Skeletal muscle satellite cell (primary cell): ENCODE measurements at regions not wholly inside any gene's neighbourhood (a gene's known extent, or its start where the extent isn't known, plus 50 kb on each side); places are given as distances from the start of the nearest gene placed in this dataset.
"Not testable (repeated sequence)": the region's sequence is repeated elsewhere in the genome, so short reads cannot be mapped to it uniquely, and the experiment has no call there.

Source experiments
- H3K27me3 ChIP-seq: 2 replicates; pipeline ENCODE4 v1.7.0; 2013; ENCODE audit warnings: low read length; ENCODE audit not compliant: control insufficient read depth, insufficient read depth
- H3K36me3 ChIP-seq: 2 replicates; pipeline ENCODE4 v1.7.0; 2013; ENCODE audit warnings: mild to moderate bottlenecking, control low read depth, low read length; ENCODE audit not compliant: insufficient read depth
- H3K4me1 ChIP-seq: 2 replicates; pipeline ENCODE4 v1.7.0; 2013; ENCODE audit warnings: low read length; ENCODE audit not compliant: control insufficient read depth, insufficient read depth
- H3K4me2 ChIP-seq: 2 replicates; pipeline ENCODE4 v1.7.0; 2013; ENCODE audit warnings: mild to moderate bottlenecking, low read length
- H3K4me3 ChIP-seq: 2 replicates; pipeline ENCODE4 v1.7.0; 2013; ENCODE audit warnings: low read length
- H3K9ac ChIP-seq: 2 replicates; pipeline ENCODE4 v1.7.0; 2013; ENCODE audit warnings: mild to moderate bottlenecking, low read depth, low read length, moderate library complexity
- H3K9me3 ChIP-seq: replicated peaks from 2 replicates; pipeline ENCODE4 v1.7.0; 2013; ENCODE audit warnings: mild to moderate bottlenecking, control low read depth, low read length

DNA sequence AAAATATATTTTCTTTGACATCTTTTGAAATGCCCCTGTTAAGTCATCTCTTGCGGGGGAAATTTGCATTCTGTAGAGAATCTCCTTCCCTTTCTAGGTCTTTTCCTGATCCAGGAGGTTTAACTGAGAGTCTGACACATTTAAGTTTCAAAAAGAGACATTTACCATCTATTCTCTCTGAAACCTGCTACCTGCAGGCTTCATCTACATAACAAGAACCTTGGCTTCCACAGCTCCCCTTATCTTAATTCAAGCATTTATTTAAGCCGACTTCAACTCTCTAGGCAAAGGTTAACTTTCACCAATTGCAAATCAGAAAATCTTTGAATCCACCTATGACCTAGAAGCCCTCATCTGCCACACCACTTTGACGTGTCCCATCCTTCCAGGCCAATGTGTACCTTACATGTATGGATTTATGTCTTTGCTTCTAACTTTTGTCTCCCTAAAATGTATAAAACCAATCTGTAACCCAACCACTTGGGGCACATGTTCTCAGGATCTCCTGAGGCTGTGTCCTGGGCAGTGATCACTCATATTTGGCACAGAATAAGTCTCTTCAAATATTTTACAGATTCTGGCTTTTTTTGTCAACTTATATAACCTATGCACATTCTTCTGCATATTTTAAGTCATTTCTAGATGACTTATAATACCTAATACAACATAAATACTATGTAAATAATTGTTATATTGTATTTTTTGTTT lies 666.7 kb downstream of the UTRN start:
- Histone ChIP-seq H3K36me3 (no peaks in the 10 kb centered on the region), H3K4me2 (no peak overlapping the region), H3K9me3 (no peaks in the 10 kb centered on the region), H3K9ac (no peak overlapping the region), H3K4me1 (peaks cover 16% of the 10 kb centered on the region), H3K27me3 (no peaks in the 10 kb centered on the region), H3K4me3 (no peak overlapping the region)

DNA sequence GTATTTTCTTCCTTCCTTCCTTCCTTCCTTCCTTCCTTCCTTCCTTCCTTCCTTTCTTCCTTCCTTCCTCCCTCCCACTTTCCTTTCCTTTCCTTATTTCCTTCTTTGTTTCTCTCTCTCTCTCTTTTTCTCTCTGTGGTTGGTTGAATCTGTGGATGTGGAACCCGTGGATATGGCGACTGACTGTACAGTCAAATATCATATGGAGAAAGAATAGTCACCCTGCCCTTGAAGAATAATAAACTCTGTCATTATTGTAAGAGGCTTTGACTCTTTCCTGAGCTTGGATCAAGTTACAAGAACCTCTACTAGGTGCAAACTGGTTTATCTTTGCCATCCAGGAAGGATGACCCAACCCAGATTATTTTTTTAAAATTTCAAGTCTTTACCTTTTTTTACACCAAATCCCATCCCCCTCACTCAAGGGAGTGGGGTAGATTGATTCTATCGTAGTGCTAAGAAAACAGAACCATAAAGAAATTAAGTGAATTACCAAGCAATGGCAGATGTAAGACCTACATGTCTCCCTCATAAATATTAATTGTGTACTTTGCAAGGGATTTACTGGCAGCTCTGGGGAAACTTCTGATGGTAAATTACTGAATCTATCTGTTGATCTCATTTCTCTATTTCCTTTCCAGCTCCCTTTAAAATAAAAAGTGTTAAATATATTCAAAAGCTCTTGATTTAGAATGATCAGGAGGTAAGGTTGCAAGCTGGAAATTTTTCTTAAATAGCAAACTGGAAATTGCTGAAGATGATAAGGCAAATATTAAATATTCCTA lies 667.5 kb downstream of the UTRN start:
- H3K4me3 ChIP-seq: no peak overlapping the region
- peaks cover 16% of the 10 kb centered on the region for H3K4me1 ChIP-seq
- no peaks in the 10 kb centered on the region for H3K27me3 ChIP-seq
- H3K9me3 ChIP-seq: no peaks in the 10 kb centered on the region
- no peaks in the 10 kb centered on the region for H3K36me3 ChIP-seq
- H3K4me2 ChIP-seq: no peak overlapping the region
- no peak overlapping the region for H3K9ac ChIP-seq

DNA sequence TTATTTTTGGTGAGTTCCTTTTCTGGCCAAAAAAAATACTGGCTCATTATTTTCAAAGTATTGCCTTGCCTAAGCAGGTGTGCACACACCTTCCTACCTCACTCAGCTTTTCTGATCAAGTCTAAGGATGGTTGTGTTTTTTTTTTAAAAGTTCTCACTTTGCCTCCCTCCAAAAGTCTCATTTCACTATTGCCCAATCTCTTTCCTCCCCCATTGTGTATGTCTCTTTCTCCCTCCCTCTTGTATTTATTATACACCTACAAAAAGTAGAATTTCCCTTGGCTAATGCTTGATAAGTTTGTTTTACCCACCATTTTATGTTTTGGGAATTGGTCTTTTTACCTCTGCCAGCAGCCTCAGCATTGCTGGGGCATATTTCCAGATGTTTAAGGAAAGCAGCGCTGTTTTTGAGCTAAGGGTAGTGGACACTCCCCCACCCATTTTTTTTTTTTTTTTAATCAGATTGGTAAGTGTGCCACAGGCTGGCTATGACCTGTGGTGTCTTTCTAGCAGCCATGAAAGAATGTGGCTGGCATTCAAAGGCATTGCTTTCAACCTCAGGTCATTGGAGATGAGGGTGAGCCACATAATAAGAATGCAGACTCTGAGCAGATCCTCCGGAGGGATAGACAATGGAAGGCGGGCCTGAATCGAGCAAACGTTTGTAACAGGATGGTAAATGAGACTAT lies 668.6 kb downstream of the UTRN start:
- H3K36me3 ChIP-seq: no peaks in the 10 kb centered on the region
- no peaks in the 10 kb centered on the region for H3K9me3 ChIP-seq

DNA sequence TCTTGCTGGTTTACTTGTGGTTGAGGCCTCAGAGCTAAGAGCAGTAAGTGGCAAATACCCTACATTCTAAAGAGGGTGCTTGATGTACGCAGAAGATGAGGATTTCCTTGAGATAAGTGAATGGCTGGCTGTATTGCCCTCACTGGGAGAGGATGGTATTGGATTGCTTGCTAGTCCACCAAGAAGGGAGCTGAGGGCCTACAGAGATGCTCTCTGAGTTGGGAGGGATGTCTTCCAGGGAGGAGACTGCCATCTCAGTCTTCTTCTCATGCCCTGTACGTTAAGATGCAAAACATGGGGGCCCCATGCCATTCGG lies 669.1 kb downstream of the UTRN start:
- Histone ChIP-seq H3K9me3 (no peaks in the 10 kb centered on the region), H3K36me3 (no peaks in the 10 kb centered on the region), H3K4me1 (peaks cover 16% of the 10 kb centered on the region), H3K4me3 (no peak overlapping the region), H3K9ac (no peak overlapping the region), H3K27me3 (no peaks in the 10 kb centered on the region), H3K4me2 (peak overlapping the region; percentile 17)

More for the DNA sequence above, 668.6 kb downstream of the UTRN start:
- no peaks in the 10 kb centered on the region for H3K27me3 ChIP-seq
- H3K4me1 ChIP-seq: peaks cover 16% of the 10 kb centered on the region
- peak overlapping the region; percentile 17 for H3K4me2 ChIP-seq
- H3K4me3 ChIP-seq: no peak overlapping the region
- H3K9ac ChIP-seq: no peak overlapping the region

DNA sequence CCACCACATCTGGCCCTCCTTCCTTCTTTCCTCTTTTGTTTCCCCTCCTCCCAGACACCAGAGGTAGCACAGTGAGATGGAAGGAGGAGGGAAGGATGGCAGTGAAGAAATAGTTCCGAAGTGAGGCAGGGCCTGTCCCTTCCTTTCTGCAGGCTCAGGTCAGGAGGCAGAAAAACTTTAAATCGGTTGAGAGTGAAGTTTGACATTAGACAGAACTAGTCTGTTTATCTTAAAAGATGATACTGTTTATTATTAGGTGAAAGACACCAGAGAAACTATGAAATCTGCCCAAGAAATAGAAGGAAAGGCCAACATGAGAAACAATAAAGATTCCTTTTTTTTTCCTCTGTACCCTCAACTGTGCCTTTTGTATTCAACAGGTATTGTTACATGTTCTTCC lies 670.3 kb downstream of the UTRN start:
- H3K4me3 ChIP-seq: no peak overlapping the region
- H3K4me1 ChIP-seq: peaks cover 16% of the 10 kb centered on the region
- no peak overlapping the region for H3K9ac ChIP-seq
- H3K36me3 ChIP-seq: no peaks in the 10 kb centered on the region
- no peaks in the 10 kb centered on the region for H3K27me3 ChIP-seq
- H3K4me2 ChIP-seq: no peak overlapping the region
- no peaks in the 10 kb centered on the region for H3K9me3 ChIP-seq

DNA sequence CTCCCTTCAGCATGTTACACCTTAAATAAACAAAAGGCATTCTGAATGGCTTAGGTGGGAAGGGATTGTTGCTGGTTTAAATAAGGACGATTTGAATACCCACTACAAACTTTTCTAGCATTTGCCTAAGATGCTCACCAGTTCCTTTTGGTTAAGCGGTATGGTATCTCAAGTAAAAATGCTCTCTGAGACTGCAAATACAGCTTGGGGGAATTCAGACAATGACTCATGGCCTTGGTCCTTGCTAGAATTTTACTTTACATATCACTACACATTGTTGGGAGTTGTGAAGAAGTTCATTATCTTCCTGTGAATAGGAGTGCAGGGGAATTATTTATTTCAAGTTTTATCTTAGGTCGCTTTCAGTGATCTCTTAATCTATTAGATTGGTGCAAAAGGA lies 670.7 kb downstream of the UTRN start:
- H3K4me1 ChIP-seq: peaks cover 16% of the 10 kb centered on the region
- no peaks in the 10 kb centered on the region for H3K9me3 ChIP-seq
- H3K27me3 ChIP-seq: no peaks in the 10 kb centered on the region
- no peak overlapping the region for H3K4me3 ChIP-seq
- no peaks in the 10 kb centered on the region for H3K36me3 ChIP-seq
- no peak overlapping the region for H3K9ac ChIP-seq
- H3K4me2 ChIP-seq: no peak overlapping the region

DNA sequence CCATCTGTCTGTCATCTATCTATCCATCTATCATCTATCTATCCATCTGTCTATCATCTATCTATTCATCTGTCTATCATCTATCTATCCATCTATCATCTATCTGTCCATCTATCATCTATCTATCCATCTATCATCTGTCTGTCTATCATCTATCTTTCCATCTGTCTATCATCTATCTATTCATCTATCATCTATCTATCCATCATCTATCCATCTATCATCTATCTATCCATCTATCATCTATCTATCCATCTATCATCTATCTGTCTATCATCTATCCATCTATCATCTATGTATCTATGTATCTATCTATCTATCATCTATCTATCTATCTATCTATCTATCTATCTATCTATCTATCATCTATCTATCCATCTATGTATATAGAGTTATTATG lies 671.6 kb downstream of the UTRN start:
- not testable (repeated sequence) for H3K9me3 ChIP-seq, H3K27me3 ChIP-seq, H3K9ac ChIP-seq, H3K4me3 ChIP-seq, H3K36me3 ChIP-seq
- Histone ChIP-seq H3K4me1 (peaks cover 16% of the 10 kb centered on the region), H3K4me2 (peak overlapping the region; percentile 24)

DNA sequence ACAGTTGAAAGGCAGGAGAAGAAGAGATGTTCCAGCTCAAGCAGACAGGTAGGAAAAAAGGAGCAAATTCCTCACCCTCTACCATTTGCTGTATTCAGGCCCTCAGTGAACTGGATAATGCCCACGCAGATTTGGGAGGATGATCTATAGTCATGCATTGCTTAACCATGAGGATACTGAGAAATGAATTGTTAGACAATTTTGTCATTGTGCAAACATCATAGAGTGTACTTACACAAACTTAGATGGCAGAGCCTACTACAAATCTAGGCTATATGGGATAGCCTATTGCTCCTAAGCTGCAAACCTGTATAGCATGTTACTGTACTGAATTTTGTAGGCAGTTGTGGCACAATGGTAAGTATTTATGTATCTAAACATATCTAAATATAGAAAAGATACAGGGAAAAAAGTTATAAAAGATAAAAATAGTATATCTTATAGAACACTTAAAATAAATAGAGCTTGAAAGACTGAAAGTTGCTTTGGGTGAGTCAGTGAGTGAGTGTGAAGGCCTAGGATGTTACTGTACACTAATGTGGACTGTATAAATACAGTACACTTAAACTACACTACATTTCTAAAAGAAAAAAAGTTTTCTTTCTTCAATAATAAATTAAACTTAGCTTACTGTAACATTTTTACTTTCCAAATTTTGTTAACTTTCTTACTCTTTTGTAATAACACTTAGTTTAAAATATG lies 672.3 kb downstream of the UTRN start:
- Histone ChIP-seq H3K36me3 (no peaks in the 10 kb centered on the region), H3K27me3 (no peaks in the 10 kb centered on the region), H3K9ac (no peak overlapping the region), H3K4me2 (peak overlapping the region; percentile 24), H3K9me3 (no peaks in the 10 kb centered on the region), H3K4me1 (peaks cover 16% of the 10 kb centered on the region), H3K4me3 (no peak overlapping the region)

DNA sequence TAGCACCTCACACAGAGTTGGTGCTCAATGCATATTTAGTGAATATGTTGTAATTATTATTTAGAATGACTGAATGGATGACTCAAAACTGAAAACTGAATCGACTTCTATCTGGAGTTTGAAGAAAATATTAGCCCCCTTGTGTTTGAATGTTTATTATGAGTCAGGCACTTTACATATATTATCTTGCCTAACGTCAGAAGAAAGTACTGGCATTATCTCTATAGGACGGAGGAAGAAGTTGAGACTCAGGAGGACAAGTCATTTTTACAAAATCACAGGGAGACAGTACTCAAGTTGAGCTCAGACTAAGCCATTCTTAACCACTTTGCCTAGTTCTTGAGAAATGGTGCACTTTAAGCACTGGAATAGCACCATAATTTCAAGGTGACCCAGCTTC lies 684.0 kb downstream of the UTRN start:
- no peaks in the 10 kb centered on the region for H3K36me3 ChIP-seq
- no peak overlapping the region for H3K4me2 ChIP-seq

DNA sequence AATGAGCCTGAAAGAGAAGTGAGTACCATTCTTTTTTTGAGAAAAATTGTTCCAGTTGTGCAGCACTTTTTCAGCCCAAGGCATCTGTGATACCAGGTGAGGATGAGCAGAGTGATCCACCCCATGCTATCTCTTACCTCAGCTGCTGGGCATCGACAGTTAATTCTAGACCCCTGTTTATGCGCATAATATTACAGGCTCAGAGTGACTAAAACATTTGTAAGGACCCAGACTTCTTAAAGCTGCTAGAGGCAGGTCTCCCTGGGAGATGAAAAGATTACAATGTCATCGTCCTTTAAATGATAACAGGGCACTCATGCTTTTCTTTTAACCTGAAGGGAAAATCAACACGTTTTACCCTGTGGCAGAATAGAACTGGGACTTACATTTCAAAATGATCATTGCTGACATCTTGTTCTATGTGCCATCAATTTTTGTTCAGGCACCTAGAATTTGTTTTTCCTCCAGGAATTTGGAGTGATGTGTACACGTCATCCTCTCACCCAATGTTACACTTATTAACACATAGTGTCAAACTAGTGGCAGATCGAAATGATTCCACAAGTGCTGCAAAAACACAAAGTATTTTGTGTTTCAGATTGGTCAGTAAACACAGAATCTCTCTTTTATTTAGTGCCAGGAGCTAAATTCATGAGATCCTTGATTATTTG lies 684.6 kb downstream of the UTRN start:
- Histone ChIP-seq H3K4me1 (no peaks in the 10 kb centered on the region), H3K4me2 (no peak overlapping the region), H3K36me3 (no peaks in the 10 kb centered on the region), H3K9me3 (no peaks in the 10 kb centered on the region), H3K27me3 (no peaks in the 10 kb centered on the region), H3K9ac (no peak overlapping the region), H3K4me3 (no peak overlapping the region)

More for the DNA sequence above, 684.0 kb downstream of the UTRN start:
- Histone ChIP-seq H3K4me1 (no peaks in the 10 kb centered on the region), H3K9me3 (no peaks in the 10 kb centered on the region), H3K27me3 (no peaks in the 10 kb centered on the region), H3K9ac (no peak overlapping the region), H3K4me3 (no peak overlapping the region)
